A172 (cell line): ENCODE measurements at regions not wholly inside any gene's neighbourhood (a gene's known extent, or its start where the extent isn't known, plus 50 kb on each side); places are given as distances from the start of the nearest gene placed in this dataset.
"Not testable (repeated sequence)": the region's sequence is repeated elsewhere in the genome, so short reads cannot be mapped to it uniquely, and the experiment has no call there.

Experiments used
- DNase-seq: peaks from one replicate; pipeline ENCODE4 v3.0.0-alpha.2; 2015; ENCODE audit warnings: low spot score

- DNase-seq, result no peak
Observed at GRCh38 chr13:90453342-90453741, 894.1 kb upstream of the MIR17HG start.

DNA sequence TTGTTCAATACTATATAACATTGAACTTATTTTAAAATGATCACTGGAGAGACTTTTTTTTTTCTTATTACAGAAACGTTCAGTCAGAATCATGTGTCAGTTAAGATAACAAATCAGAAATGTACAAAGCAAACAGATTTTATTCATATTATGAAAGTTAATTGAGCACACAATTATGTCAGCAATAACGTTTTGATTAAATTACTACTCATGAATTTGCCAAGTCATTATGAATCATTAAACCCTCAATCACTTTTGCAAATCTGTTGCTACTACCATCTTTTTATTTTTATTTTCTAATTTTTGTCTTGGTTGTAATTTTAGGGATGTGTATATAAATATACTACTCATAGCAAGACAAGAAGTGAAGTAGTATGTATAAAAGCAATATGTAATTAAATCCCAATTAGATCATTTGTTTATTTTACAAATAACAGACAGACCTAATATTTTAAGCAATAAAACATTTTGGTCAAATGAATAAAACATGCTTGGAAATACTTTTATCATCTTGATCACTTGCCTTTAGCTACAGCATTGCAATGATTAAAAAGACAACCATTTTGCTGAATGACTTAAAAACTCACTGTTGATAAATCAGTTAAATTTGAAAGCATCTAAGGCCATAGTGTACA is 893.4 kb upstream of the MIR17HG start:
- no peak for DNase-seq

- no peak for DNase-seq
Observed at GRCh38 chr13:90455067-90455466, 892.4 kb upstream of the MIR17HG start.

DNA sequence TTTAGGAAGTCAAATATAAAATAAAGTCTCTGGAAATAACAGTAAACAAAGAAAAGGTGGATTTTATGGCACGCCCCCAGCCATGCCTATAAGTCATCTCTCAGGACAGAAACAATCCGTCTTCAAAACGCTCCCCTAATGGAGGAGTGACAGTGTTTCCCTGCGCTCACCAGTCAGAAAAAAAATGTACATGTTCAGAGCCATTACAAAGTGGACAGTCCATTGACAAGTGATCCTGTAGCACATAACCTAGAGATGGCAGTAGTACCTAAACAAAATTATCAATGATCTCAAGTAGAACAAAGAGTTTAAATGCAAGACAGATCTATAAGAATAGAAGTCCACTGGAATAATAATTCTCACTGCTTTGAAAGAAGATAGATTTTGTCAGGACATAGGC is 891.7 kb upstream of the MIR17HG start:
- no peak for DNase-seq

- DNase-seq, result no peak
Observed at GRCh38 chr13:90461398-90461797, 886.1 kb upstream of the MIR17HG start.

DNA sequence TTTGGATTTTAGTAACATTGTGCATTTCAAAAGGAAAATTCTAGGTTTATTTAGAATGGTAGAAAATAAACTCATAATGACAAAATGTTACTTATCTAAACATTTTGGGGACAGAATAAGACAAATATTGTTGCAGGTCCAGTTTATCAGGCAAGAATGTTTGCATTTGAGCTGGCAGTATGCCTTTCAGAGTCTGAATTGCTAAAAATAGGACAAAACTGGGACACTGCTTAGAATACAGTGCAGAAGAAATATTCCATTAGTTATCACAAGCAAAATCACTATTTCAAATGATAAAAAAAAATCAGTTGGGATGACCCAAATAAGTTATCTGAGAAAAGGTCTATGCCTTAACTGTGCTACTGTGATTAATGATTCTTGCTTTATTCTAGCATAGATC is 870.3 kb upstream of the MIR17HG start:
- no peak for DNase-seq

DNA sequence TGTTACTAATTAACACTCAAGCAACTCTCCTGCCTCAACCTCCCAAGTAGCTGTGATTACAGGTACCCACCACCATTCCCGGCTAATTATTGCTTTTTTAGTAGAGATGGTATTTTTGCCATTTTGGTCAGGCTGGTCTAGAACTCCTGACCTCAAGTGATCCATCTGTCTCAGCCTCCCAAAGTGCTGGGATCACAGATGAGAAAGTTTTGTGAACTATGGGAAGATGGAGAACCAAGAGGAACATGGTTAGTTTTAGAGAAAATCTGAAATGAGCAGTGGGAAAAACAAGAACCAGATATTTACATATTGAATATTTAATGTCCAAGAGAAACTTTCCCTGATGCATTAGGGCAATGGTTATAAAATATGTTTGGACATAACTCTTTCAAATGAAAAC is 863.6 kb upstream of the MIR17HG start:
- DNase-seq, result no peak

DNA sequence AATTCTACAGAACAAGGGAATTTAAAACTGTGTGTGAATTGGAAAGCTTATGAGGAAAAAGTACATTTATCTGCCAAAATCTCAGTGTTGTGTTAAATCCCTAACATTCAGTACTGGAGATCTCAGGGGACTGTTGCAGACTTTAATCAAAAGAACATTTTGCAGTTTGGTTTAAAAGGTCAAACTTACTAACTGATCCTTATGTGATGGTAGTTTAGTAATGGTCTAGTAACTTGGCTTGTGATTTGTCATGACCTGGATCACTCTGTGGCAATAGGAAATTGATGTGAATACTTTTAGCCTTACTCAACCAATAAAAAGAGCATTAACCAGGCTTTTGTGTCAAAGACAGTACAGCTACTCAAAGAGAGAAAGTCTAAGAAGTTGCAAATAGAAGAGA is 862.1 kb upstream of the MIR17HG start:
- peak; percentile 84 for DNase-seq

- DNase-seq, result no peak
Observed at GRCh38 chr13:90492872-90493271, 854.6 kb upstream of the MIR17HG start.

DNA sequence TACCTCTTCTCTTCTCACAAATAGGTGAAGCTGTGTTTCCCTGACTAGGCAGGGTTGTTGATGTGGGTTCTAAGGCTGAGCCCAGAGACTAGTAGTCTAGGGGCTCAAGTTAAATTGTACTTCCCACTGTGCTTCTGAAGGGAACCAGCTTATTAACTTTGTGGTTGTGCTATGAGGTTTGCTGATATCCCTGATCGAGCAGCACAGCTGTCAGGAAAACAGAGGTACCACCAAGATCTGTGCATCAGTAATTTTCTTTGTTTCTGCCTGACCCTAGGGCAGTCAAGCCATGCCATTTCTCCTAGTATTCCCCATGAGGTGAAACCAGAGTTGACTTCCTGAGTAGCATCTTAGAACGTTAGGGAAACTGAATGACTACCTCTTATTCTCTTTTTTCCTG is 853.8 kb upstream of the MIR17HG start:
- no peak for DNase-seq

DNA sequence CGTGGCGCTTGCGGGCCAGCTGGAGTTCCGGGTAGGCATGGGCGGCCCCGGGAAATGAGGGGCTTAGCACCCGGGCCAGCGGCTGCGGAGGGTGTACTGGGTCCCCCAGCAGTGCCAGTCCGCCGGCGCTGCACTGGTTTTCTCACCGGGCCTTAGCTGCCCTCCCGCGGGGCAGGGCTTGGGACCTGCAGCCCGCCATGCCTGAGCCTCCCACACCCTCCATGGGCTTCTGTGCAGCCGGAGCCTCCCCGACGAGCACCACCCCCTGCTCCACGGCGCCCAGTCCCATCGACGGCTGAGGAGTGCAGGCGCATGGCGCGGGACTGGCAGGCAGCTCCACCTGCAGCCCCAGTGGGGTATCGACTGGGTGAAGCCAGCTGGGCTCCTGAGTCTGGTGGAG is 852.6 kb upstream of the MIR17HG start:
- not testable (repeated sequence) for DNase-seq

DNA sequence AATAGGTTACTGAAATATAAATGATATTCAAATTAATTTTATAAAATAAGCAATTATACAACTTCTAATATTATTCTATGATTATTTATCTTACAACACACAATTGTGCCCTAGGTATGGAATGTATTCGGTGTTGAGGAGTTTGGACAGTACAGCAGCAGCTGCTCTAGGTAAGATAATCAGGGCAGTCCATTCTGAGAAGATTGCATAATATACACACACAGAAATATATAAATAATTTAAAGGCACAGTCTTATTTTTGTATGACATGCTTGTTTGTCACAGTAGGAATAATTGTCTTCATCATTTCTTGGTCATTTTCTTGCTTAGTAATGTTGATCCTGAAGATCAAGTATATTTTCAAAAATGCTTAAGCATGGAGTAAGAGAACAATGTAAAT is 849.4 kb upstream of the MIR17HG start:
- no peak for DNase-seq

DNA sequence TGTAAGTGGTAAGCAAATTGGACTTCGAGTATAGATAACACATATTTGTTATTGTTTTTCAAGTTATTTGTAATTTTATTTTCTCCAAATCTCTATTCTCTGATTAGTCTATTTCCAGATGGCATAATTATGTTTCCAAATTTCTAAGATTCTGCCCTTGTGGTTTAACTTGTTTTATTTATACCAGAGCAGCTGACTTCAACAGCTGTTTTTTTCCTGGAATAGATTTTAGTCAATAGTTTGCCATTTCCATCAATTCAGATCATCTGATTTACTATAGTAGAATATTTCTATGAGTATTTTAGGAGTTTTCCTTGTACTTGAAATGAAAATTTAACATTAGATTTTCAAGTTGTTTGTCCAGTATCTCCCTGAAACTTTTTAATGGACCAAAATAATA is 848.7 kb upstream of the MIR17HG start:
- DNase-seq, result no peak

- no peak for DNase-seq
Observed at GRCh38 chr13:90500569-90500968, 846.9 kb upstream of the MIR17HG start.

- DNase-seq, result no peak
Observed at GRCh38 chr13:90502153-90502552, 845.3 kb upstream of the MIR17HG start.

DNA sequence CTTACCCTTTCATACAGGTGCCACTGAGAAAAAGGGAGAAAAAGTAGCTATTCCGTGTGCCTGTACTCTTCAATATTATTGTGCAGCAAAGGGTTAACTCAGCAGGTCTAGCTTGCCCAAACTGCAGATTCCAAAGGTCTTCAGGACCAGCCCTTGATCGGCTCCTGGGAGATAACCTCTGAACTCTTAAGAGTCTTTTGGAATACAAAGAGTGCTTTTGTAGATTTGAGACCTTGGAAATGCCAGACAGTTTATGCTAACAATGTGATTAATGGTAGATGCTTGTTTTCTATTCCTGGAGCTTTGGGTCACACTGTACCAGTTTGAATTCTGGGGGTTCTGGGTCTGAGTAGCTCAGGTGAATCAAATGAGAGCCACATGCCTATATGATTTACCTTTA is 844.7 kb upstream of the MIR17HG start:
- DNase-seq, result no peak

DNA sequence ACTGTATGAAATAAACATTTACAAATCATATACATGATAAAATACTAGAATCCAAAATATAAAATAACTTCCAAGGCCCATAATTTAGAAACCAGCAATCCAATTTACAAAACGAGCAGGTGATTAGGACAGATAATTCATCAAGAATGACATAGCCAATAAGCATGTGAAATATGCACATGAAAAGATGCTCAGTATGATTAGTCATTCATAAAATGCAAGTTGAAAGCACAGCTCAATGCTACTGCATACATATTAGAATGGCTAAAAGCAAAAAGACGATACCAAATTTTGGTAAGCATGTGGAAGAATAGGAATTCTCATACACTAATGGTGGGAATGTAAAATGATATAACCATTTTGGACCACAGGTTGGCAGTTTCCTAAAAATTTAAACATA is 837.2 kb upstream of the MIR17HG start:
- DNase-seq, result no peak

DNA sequence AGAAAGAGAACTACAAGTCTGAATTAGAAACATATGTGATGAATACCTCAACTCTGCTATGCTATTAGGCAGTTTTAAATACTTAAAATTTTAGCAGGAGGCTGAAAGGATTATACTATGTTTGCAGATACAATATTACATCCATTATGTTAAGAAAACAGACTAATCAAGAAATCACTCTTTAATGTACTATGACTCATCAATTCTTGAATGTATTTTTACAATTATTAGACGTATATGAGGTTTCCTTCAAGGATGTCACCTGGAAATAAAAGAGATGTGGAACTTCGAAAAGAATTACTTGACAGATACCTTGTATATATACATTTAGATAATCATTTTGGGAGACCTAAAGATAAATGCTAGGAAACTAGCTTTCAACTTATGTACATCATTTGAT is 835.6 kb upstream of the MIR17HG start:
- DNase-seq, result no peak

DNA sequence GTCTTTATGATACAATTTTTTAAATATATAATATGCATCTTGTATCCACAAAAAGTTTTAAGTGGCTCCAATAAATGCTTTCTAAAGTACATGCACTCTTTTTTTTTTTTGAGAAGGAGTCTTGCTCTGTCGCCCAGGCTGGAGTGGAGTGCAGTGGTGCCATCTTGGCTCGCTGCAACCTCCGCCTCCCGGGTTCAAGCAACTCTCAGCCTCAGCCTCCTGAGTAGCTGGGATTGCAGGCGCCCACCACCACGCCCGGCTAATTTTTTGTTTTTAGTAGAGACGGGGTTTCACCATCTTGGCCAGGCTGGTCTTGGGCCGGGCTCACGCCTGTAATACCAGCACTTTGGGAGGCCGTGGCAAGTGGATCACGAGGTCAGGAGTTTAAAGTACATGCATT is 832.8 kb upstream of the MIR17HG start:
- DNase-seq, result not testable (repeated sequence)

DNA sequence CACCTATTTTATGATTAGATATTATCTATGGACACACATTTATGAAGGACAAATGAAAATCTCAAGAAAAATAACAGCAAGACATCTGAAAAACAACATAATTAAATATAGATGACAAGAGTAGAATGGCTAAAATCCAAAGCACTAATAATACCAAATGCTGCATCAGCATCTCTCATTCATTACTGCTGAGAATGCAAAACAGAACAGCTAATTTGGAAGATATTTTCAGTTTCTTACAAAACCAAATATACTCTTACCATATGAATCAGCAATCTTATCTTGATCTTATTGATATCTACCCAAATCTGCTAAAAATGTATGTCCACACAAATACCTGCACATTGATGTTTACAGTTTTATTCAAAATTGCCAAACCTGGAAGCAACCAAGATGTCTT is 829.1 kb upstream of the MIR17HG start:
- no peak for DNase-seq

DNA sequence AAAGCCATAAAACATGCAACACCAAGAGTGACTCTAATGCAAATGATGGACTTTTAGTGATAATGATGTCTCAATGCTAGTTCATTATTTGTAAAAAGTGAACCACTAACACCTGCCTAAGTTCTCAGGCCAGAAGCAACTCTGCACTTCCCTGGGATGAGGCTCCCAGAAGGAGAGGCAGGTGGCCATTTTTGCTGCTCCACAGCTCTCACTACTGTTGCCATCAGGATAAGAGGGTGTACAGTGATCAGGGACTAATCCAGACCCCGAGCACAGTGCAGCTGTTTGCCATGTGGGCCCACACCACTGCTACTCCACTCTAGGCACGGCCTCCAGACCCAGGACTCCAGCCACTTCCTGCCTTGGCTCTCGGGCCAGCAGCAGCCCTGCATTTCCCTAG is 828.3 kb upstream of the MIR17HG start:
- DNase-seq, result no peak

GRCh38 chr13:90526711-90527110 is 820.8 kb upstream of the MIR17HG start:
- DNase-seq, result no peak

DNA sequence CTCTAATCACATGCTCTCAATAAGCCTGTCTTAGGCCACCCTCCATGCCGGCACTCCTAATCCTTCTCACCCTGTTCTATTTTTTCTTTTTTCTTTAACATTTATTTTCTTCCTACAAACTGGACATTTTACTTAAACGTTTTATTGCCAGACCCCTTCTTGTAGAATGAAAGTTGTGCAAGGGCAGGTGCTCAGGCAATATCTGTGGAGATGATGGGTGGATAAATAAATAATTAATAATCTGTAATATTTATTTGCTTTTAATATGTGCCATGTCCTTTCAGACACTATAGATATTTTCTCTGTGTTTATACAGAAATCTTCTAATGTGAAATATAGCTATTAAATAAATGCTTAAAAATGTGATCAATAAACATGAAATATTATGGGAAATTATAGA is 815.7 kb upstream of the MIR17HG start:
- no peak for DNase-seq

DNA sequence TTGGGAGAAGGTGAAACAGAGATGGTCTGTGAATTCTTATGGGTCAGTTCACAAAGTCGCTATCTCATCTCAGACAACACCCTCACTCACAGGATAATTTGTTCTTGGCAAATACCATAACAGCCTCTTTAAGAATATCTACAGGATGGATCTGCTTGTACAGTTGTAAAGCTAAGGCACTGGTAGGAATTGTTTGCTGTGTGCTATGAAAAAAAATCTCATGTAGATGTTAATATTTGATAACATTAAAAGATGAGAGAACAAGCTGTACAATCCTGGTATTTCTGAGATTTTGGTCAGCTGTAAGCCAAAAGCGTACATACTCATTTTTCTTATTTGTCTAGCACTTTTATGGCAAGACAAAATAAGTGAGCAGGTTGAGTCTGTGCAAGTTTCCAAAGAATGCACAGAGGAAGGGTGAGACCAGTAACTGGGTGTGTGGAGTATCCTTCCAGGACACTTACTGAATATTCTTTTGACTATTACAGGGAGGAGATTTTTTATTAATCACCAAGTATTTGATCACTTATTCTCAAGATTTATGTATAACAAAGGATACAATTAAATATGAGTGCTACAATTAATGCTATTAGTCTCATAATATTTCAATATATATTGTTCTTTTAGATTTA is 814.5 kb upstream of the MIR17HG start:
- DNase-seq, result no peak
